H1 (cell line): ENCODE measurements at regions not wholly inside any gene's neighbourhood (a gene's known extent, or its start where the extent isn't known, plus 50 kb on each side); places are given as distances from the start of the nearest gene placed in this dataset.

Experiments
- CTCF ChIA-PET: fragments of 300-600 bp; sonication (Branson Sonifier 250); formaldehyde crosslinking; loops from one replicate; lab custom pipeline; 2021; ENCODE audit not compliant: partially characterized antibody; lab: Charles Lee
- POLR2A ChIA-PET: fragments of 300-600 bp; sonication (Branson Sonifier 250); formaldehyde crosslinking; loops from one replicate; lab custom pipeline; 2021; ENCODE audit warnings: inconsistent platforms; ENCODE audit not compliant: partially characterized antibody; lab: Charles Lee
- DNase-seq, 2 experiments: peaks; one replicate each; pipeline versions ENCODE4 v3.0.0 to v3.0.0-alpha.2; 2010 to 2022; ENCODE audit warnings: low spot score in 2 of 2, low read depth in 1 of 2, mixed read lengths in 1 of 2
- FAIRE-seq: peaks from 2 replicates; lab custom pipeline; 2011; peaks lifted over from hg19 to GRCh38; lab: Jason Lieb, UNC
- H2AFZ ChIP-seq: 2 replicates; pipeline ENCODE4 v1.8.1; 2012; ENCODE audit warnings: low read length, inconsistent platforms
- H2AK5ac ChIP-seq: 2 replicates; pipeline ENCODE4 v1.6.1; 2013; ENCODE audit warnings: low read depth, low read length
- H2BK120ac ChIP-seq: replicated peaks from 2 replicates; pipeline ENCODE3; 2013; ENCODE audit warnings: low read depth, low read length, inconsistent platforms
- H2BK12ac ChIP-seq: 2 replicates; pipeline ENCODE4 v1.6.1; 2013; ENCODE audit warnings: low read depth, low read length
- H2BK15ac ChIP-seq: 2 replicates; pipeline ENCODE4 v1.6.1; 2013; ENCODE audit warnings: low read length
- H2BK20ac ChIP-seq: 2 replicates; pipeline ENCODE4 v1.6.1; 2013; ENCODE audit warnings: low read length
- H2BK5ac ChIP-seq: 2 replicates; pipeline ENCODE4 v1.6.1; 2013; ENCODE audit warnings: low read depth, low read length
- H3K14ac ChIP-seq: 2 replicates; pipeline ENCODE4 v1.6.1; 2013; ENCODE audit warnings: inconsistent platforms; ENCODE audit not compliant: insufficient read length
- H3K18ac ChIP-seq: 2 replicates; pipeline ENCODE4 v1.6.1; 2013; ENCODE audit warnings: low read length; ENCODE audit errors: extremely low read depth
- H3K23ac ChIP-seq: 2 replicates; pipeline ENCODE4 v1.6.1; 2013; ENCODE audit warnings: inconsistent platforms; ENCODE audit not compliant: insufficient read length
- H3K23me2 ChIP-seq: 2 replicates; pipeline ENCODE4 v1.6.1; 2013; ENCODE audit warnings: low read depth, low read length
- H3K27ac ChIP-seq: 2 replicates; pipeline ENCODE4 v1.6.1; 2011; ENCODE audit warnings: low read depth, low read length, inconsistent platforms
- H3K27me3 ChIP-seq, 4 experiments: replicated peaks in 1 of 4; 1 replicate in 1 of 4; 2 replicates in 3 of 4; pipeline versions ENCODE4 v1.6.1 to v1.8.1; 2011 to 2013; ENCODE audit warnings: low read length in 3 of 4, mild to moderate bottlenecking in 3 of 4, inconsistent platforms in 2 of 4, mixed read lengths in 2 of 4, moderate library complexity in 1 of 4; ENCODE audit not compliant: control insufficient read depth in 3 of 4, insufficient read depth in 3 of 4; ENCODE audit errors: extremely low read depth in 1 of 4
- H3K36me3 ChIP-seq, 4 experiments: 2 replicates each; pipeline versions ENCODE4 v1.6.1 to v1.8.1; 2011 to 2013; ENCODE audit warnings: mild to moderate bottlenecking in 4 of 4, low read length in 3 of 4, moderate library complexity in 2 of 4, control low read depth in 1 of 4, inconsistent platforms in 1 of 4; ENCODE audit not compliant: insufficient read depth in 4 of 4, control insufficient read depth in 2 of 4
- H3K4ac ChIP-seq: replicated peaks from 2 replicates; pipeline ENCODE3; 2013; ENCODE audit warnings: low read length, low read depth, mixed read lengths, inconsistent platforms; ENCODE audit not compliant: insufficient read length
- H3K4me1 ChIP-seq, 4 experiments: replicated peaks in 1 of 4; 1 replicate in 1 of 4; 2 replicates in 3 of 4; pipeline versions ENCODE4 v1.6.1 to v1.8.1; 2011 to 2013; ENCODE audit warnings: low read length in 3 of 4, inconsistent platforms in 2 of 4, mixed read lengths in 1 of 4; ENCODE audit not compliant: insufficient read depth in 4 of 4, control insufficient read depth in 3 of 4
- H3K4me2 ChIP-seq, 2 experiments: 2 replicates each; pipeline versions ENCODE4 v1.6.1 to v1.8.1; 2011 to 2013; ENCODE audit warnings: low read depth in 2 of 2, low read length in 2 of 2, control low read depth in 1 of 2, inconsistent platforms in 1 of 2, mild to moderate bottlenecking in 1 of 2; ENCODE audit not compliant: insufficient read depth in 1 of 2
- H3K4me3 ChIP-seq, 4 experiments: fragments of 200-600, 300-600 bp in 1 of 4; sonication (generic), shearing (Covaris generic), sonication (Bioruptor Twin) in 1 of 4; 2 replicates each; pipeline versions ENCODE4 v1.5.1 to v1.8.1; 2011 to 2016; ENCODE audit warnings: low read length in 4 of 4, low read depth in 3 of 4, control low read depth in 2 of 4, inconsistent platforms in 2 of 4, mild to moderate bottlenecking in 2 of 4, mixed read lengths in 1 of 4, moderate library complexity in 1 of 4; ENCODE audit not compliant: insufficient read depth in 2 of 4; ENCODE audit errors: extremely low read depth in 1 of 4
- H3K56ac ChIP-seq: replicated peaks from 2 replicates; pipeline ENCODE3; 2013; ENCODE audit warnings: low read depth, mild to moderate bottlenecking, mixed read lengths, low read length, inconsistent platforms; ENCODE audit not compliant: insufficient read length
- H3K79me1 ChIP-seq: 2 replicates; pipeline ENCODE4 v1.6.1; 2013; ENCODE audit warnings: low read depth, low read length, control low read depth
- H3K79me2 ChIP-seq, 2 experiments: 2 replicates each; pipeline versions ENCODE4 v1.6.1 to v1.8.1; 2012 to 2013; ENCODE audit warnings: low read length in 2 of 2, mild to moderate bottlenecking in 2 of 2, inconsistent platforms in 1 of 2; ENCODE audit not compliant: insufficient read depth in 2 of 2, control insufficient read depth in 1 of 2
- H3K9ac ChIP-seq, 4 experiments: replicated peaks in 1 of 4; 1 replicate in 1 of 4; 2 replicates in 3 of 4; pipeline versions ENCODE4 v1.6.1 to v1.8.1; 2011 to 2013; ENCODE audit warnings: low read depth in 3 of 4, low read length in 3 of 4, control low read depth in 2 of 4, mild to moderate bottlenecking in 2 of 4, moderate library complexity in 2 of 4, inconsistent platforms in 1 of 4; ENCODE audit errors: extremely low read depth in 1 of 4
- H3K9me3 ChIP-seq, 2 experiments: 2 replicates each; pipeline versions ENCODE4 v1.6.1 to v1.8.1; 2012 to 2013; ENCODE audit warnings: mild to moderate bottlenecking in 2 of 2, moderate library complexity in 2 of 2, control low read depth in 1 of 2, inconsistent platforms in 1 of 2, low read depth in 1 of 2, low read length in 1 of 2, mixed read lengths in 1 of 2; ENCODE audit not compliant: insufficient read depth in 2 of 2
- H4K20me1 ChIP-seq, 2 experiments: replicated peaks in 1 of 2; 2 replicates each; pipeline versions ENCODE3 to v1.8.1; 2011 to 2013; ENCODE audit warnings: inconsistent platforms in 2 of 2, low read length in 2 of 2, mild to moderate bottlenecking in 1 of 2; ENCODE audit not compliant: insufficient read depth in 2 of 2, control insufficient read depth in 1 of 2
- H4K5ac ChIP-seq: 2 replicates; pipeline ENCODE4 v1.6.1; 2013; ENCODE audit warnings: low read length, low read depth, mixed read lengths, inconsistent platforms; ENCODE audit not compliant: insufficient read length
- H4K8ac ChIP-seq: 2 replicates; pipeline ENCODE4 v1.8.0; 2013; ENCODE audit warnings: mild to moderate bottlenecking, moderate library complexity, low read length, inconsistent platforms; ENCODE audit not compliant: insufficient read depth; ENCODE audit errors: extremely low read depth
- H4K91ac ChIP-seq: replicated peaks from 2 replicates; pipeline ENCODE3; 2013; ENCODE audit warnings: low read length, mixed read lengths, inconsistent platforms; ENCODE audit not compliant: insufficient read length
- HDAC2 ChIP-seq, 2 experiments: fragments of 300-600 bp in 1 of 2; sonication (generic) in 1 of 2; IDR thresholded peaks; 2 replicates each; pipeline ENCODE4 v1.6.1; 2011 to 2012; ENCODE audit warnings: low read depth in 2 of 2, low read length in 2 of 2, mild to moderate bottlenecking in 2 of 2, moderate library complexity in 2 of 2, borderline replicate concordance in 1 of 2, inconsistent platforms in 1 of 2
- KDM1A ChIP-seq: fragments of 200-600, 300-600 bp; sonication (generic); IDR thresholded peaks from 2 replicates; pipeline ENCODE4 v1.7.1; 2016; ENCODE audit warnings: mild to moderate bottlenecking, low read length, borderline replicate concordance
- RAD21 ChIP-seq, 2 experiments: IDR thresholded peaks in 1 of 2; conservative IDR thresholded peaks in 1 of 2; 2 replicates each; pipeline ENCODE4 v1.6.1; 2011; ENCODE audit warnings: low read depth in 2 of 2, low read length in 2 of 2, improper control_type of control experiment in 1 of 2, inconsistent platforms in 1 of 2, mild to moderate bottlenecking in 1 of 2, moderate library complexity in 1 of 2
- SIX5 ChIP-seq: IDR thresholded peaks from 2 replicates; pipeline ENCODE4 v1.6.1; 2011; ENCODE audit warnings: mild to moderate bottlenecking, low read depth, low read length
- SP2 ChIP-seq: IDR thresholded peaks from 2 replicates; pipeline ENCODE4 v1.6.1; 2012; ENCODE audit warnings: mild to moderate bottlenecking, low read length, inconsistent platforms
- WGBS, 2 experiments: shearing (Covaris generic) in 1 of 2; methylation state at CpG; one replicate each; pipeline versions ENCODE4 v1.1.6 to v1.1.7; 2013 to 2015; ENCODE audit warnings: low lambda C conversion rate in 2 of 2, mixed read lengths in 2 of 2, inconsistent platforms in 1 of 2, low coverage in 1 of 2, missing lambda C conversion rate in 1 of 2; ENCODE audit not compliant: insufficient replicate concordance in 2 of 2, insufficient coverage in 1 of 2, insufficient read length in 1 of 2; ENCODE audit errors: extremely low coverage in 1 of 2, missing lambda C conversion rate in 1 of 2; 5-methylcytosine and 5-hydroxymethylcytosine counted together
- TF ChIP-seq, protein P1 (sequence below), 3 experiments: IDR thresholded peaks; 1 replicate in 2 of 3; 2 replicates in 1 of 3; pipeline versions ENCODE4 v1.5.1 to v1.6.1; 2011; ENCODE audit warnings: low read length in 3 of 3, mild to moderate bottlenecking in 3 of 3, inconsistent platforms in 2 of 3, low read depth in 1 of 3, moderate library complexity in 1 of 3; ENCODE audit not compliant: insufficient read depth in 1 of 3; ENCODE audit errors: control extremely low read depth in 1 of 3

DNA sequence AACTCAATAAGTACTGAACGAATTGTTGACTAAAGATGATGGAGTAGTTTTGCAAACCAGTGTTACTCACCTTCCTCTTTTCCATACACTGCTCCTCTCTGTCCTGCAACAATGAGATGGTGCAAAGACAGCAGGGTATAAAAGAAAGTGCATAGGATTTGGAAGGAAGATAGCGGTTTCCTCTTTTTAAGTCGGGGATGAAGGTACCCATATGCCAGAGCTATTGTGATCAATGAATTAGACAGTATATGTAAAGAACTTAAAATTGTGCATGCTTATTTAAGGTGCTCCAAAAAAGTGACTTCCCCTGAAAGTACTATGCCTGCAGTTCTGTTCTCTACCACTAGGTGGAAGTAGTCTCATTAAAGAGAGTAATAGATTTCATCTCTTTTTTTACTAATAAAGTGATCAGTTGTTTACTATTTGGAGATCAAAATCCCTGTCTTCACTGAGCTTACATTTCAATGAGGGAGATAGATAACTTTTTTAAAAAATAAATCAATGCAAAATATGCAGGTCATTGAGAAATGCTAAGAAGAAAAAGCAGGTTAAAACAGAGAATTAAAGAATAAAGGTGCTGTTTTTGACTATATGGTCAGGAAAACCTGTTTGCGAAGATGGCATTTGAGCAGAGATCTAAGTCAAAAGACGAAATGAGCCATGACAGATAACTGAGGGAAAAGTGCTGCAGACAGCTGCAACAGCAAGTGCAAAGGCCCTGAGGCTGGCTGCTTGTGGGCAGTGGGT, 339.7 kb upstream of the SLC14A2 start:
- Histone ChIP-seq H3K14ac (no peak overlapping the region), H4K91ac (no peak overlapping the region), H3K23me2 (no peaks in the 10 kb centered on the region), H3K23ac (no peak overlapping the region), H2AK5ac (no peak overlapping the region), H3K9me3 (no peaks in the 10 kb centered on the region), H3K79me1 (no peaks in the 10 kb centered on the region), H3K56ac (no peak overlapping the region), H2BK12ac (no peak overlapping the region), H3K4ac (no peak overlapping the region), H3K27me3 (no peaks in the 10 kb centered on the region), H2BK120ac (no peak overlapping the region), H4K5ac (no peak overlapping the region), H2BK20ac (no peak overlapping the region), H3K27ac (no peak overlapping the region), H2AFZ (no peak overlapping the region), H3K18ac (no peak overlapping the region), H3K9ac (no peak overlapping the region), H3K79me2 (no peaks in the 10 kb centered on the region), H2BK5ac (no peak overlapping the region), H3K4me1 (no peaks in the 10 kb centered on the region), H3K4me3 (no peak overlapping the region), H3K36me3 (no peaks in the 10 kb centered on the region), H4K8ac (no peak overlapping the region), H2BK15ac (no peak overlapping the region), H4K20me1 (no peaks in the 10 kb centered on the region), H3K4me2 (no peak overlapping the region)
- WGBS, 2 experiments: 49% methylated on average over 5 of the region's 5 CpGs; no CpG with 5 or more reads in 1 of the 2 experiments
- FAIRE-seq (no peak), DNase-seq (no peak)
- POLR2A ChIA-PET: no interaction called here
- CTCF ChIA-PET: interaction anchor here (0.7 to 6.7 kb wide), 36 partner anchors 9 to 1177 kb away, joined by 3 to 131 read pairs (median 5); no protein-coding TSS in a partner anchor
- TF ChIP-seq RAD21 (IDR thresholded peaks at IDR 0.05 in 1 of 2, conservative IDR thresholded peaks at IDR 0.05 in 1 of 2; ENCODE audit: low read depth in 2 of 2, low read length in 2 of 2): peak; percentile 63 to 68
- TF ChIP-seq KDM1A: 0 out of 2 replicates have a peak, but pooled peaks have one; percentile 25
- no peak for TF ChIP-seq SIX5
- TF ChIP-seq HDAC2 (IDR thresholded peaks at IDR 0.05; ENCODE audit: borderline replicate concordance in 1 of 2, low read depth in 2 of 2, low read length in 2 of 2): peak in 1 of 2 experiments; percentile 43; a peak in 1 of 4 replicates
- no peak for TF ChIP-seq SP2
- TF ChIP-seq, protein P1, sequence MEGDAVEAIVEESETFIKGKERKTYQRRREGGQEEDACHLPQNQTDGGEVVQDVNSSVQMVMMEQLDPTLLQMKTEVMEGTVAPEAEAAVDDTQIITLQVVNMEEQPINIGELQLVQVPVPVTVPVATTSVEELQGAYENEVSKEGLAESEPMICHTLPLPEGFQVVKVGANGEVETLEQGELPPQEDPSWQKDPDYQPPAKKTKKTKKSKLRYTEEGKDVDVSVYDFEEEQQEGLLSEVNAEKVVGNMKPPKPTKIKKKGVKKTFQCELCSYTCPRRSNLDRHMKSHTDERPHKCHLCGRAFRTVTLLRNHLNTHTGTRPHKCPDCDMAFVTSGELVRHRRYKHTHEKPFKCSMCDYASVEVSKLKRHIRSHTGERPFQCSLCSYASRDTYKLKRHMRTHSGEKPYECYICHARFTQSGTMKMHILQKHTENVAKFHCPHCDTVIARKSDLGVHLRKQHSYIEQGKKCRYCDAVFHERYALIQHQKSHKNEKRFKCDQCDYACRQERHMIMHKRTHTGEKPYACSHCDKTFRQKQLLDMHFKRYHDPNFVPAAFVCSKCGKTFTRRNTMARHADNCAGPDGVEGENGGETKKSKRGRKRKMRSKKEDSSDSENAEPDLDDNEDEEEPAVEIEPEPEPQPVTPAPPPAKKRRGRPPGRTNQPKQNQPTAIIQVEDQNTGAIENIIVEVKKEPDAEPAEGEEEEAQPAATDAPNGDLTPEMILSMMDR (IDR thresholded peaks at IDR 0.05; ENCODE audit: control extremely low read depth in 1 of 3, insufficient read depth in 1 of 3, low read depth in 1 of 3, low read length in 3 of 3): peak in 2 of 3 experiments; percentile 41 to 68; a peak in 2 of 4 replicates
